Prostate gland (tissue), 2 donors: ENCODE measurements at regions not wholly inside any gene's neighbourhood (a gene's known extent, or its start where the extent isn't known, plus 50 kb on each side); places are given as distances from the start of the nearest gene placed in this dataset.

Source experiments
- DNase-seq: peaks from one replicate; pipeline ENCODE4 v3.0.0-alpha.2; 2019; ENCODE audit warnings: low spot score
- H3K27ac ChIP-seq, 2 donors: fragments of 200-600 bp; sonication (generic); 2 replicates each; pipeline ENCODE4 v1.5.1; 2017 to 2019
- H3K27me3 ChIP-seq: fragments of 200-600 bp; sonication (generic); replicated peaks from 2 replicates; pipeline ENCODE4 v1.5.1; 2019; ENCODE audit not compliant: insufficient read depth
- H3K36me3 ChIP-seq, 2 donors: fragments of 200-600 bp; sonication (generic); 1 replicate in 1 of 2; 2 replicates in 1 of 2; pipeline versions ENCODE4 v1.5.1 to v1.8.1; 2017 to 2019
- H3K4me1 ChIP-seq: fragments of 200-600 bp; sonication (generic); replicated peaks from 2 replicates; pipeline ENCODE4 v1.5.1; 2019
- H3K4me3 ChIP-seq, 2 donors: fragments of 200-600 bp; sonication (generic); 2 replicates each; pipeline ENCODE4 v1.5.1; 2017 to 2019
- H3K9me3 ChIP-seq: fragments of 200-600 bp; sonication (generic); 2 replicates; pipeline ENCODE4 v1.5.1; 2017
- CTCF ChIP-seq, 4 experiments: fragments of 200-600 bp in 2 of 4; fragments of 450-650 bp in 2 of 4; sonication (generic) in 2 of 4; IDR thresholded peaks; 1 replicate in 3 of 4; 2 replicates in 1 of 4; pipeline ENCODE4 v1.5.1; 2016 to 2019; ENCODE audit warnings: antibody characterized with exemption in 4 of 4, mild to moderate bottlenecking in 2 of 4, moderate library complexity in 2 of 4
- POLR2A ChIP-seq: fragments of 450-650 bp; IDR thresholded peaks from one replicate; pipeline ENCODE4 v1.6.1; 2016; ENCODE audit warnings: antibody characterized with exemption, mild to moderate bottlenecking
- POLR2AphosphoS5 ChIP-seq: sonication (generic); formaldehyde crosslinking; IDR thresholded peaks from one replicate; pipeline ENCODE4 v1.6.1; 2017; ENCODE audit warnings: antibody characterized with exemption
- WGBS: methylation state at CpG from one replicate; pipeline ENCODE4 v1.1.5; 2018; 5-methylcytosine and 5-hydroxymethylcytosine counted together
- intact Hi-C: fragments of 100-400 bp; cut with DNase I; formaldehyde crosslinking; loops from one replicate; pipeline ENCODE4 v1.14.2; 2022

- DNase-seq: no peak
- intact Hi-C loops: no loop called here
- Histone ChIP-seq H3K27me3 (no peaks in the 10 kb centered on the region), H3K4me1 (no peaks in the 10 kb centered on the region), H3K27ac (no peak overlapping the region), H3K36me3 (no peaks in the 10 kb centered on the region), H3K4me3 (no peak overlapping the region), H3K9me3 (no peaks in the 10 kb centered on the region)
- WGBS: 71% methylated on average over 9 of the region's 9 CpGs
- TF ChIP-seq POLR2AphosphoS5 (no peak), POLR2A (no peak), CTCF (IDR thresholded peaks at IDR 0.05) (no peak)
Observed at GRCh38 chr7:25877802-25878789, 273.9 kb upstream of the NFE2L3 start.

GRCh38 chr7:25879799-25880198 is 272.2 kb upstream of the NFE2L3 start:
- Histone ChIP-seq H3K4me3 (no peak overlapping the region), H3K27ac (no peak overlapping the region), H3K4me1 (no peaks in the 10 kb centered on the region), H3K9me3 (no peaks in the 10 kb centered on the region), H3K36me3 (no peaks in the 10 kb centered on the region), H3K27me3 (no peaks in the 10 kb centered on the region)
- intact Hi-C loops: no loop called here
- WGBS: 92% methylated on average over 3 of the region's 3 CpGs
- DNase-seq: no peak
- TF ChIP-seq POLR2AphosphoS5: no peak
- no peak for TF ChIP-seq CTCF (IDR thresholded peaks at IDR 0.05)
- no peak for TF ChIP-seq POLR2A

GRCh38 chr7:25881317-25882037 is 270.5 kb upstream of the NFE2L3 start:
- TF ChIP-seq POLR2A (no peak), CTCF (IDR thresholded peaks at IDR 0.05) (no peak), POLR2AphosphoS5 (no peak)
- Histone ChIP-seq H3K36me3 (no peaks in the 10 kb centered on the region), H3K4me3 (no peak overlapping the region), H3K9me3 (no peaks in the 10 kb centered on the region), H3K27ac (no peak overlapping the region), H3K4me1 (no peaks in the 10 kb centered on the region), H3K27me3 (no peaks in the 10 kb centered on the region)
- no peak for DNase-seq
- intact Hi-C loops: no loop called here
- WGBS: 27% methylated on average over 14 of the region's 14 CpGs

- no peaks in the 10 kb centered on the region for H3K27me3 ChIP-seq
- no peaks in the 10 kb centered on the region for H3K4me1 ChIP-seq
- no peak overlapping the region for H3K27ac ChIP-seq
- no peak for TF ChIP-seq CTCF (IDR thresholded peaks at IDR 0.05)
- no peak for TF ChIP-seq POLR2AphosphoS5
- TF ChIP-seq POLR2A: no peak
- H3K4me3 ChIP-seq: no peak overlapping the region
- no peak for DNase-seq
- H3K36me3 ChIP-seq: no peaks in the 10 kb centered on the region
- H3K9me3 ChIP-seq: no peaks in the 10 kb centered on the region
- intact Hi-C loops: no loop called here
- WGBS: 49% methylated on average over 13 of the region's 13 CpGs
Observed at GRCh38 chr7:25882151-25882773, 269.7 kb upstream of the NFE2L3 start.
